Ectodermal cell (in vitro differentiated cells): ENCODE measurements at regions not wholly inside any gene's neighbourhood (a gene's known extent, or its start where the extent isn't known, plus 50 kb on each side); places are given as distances from the start of the nearest gene placed in this dataset.

Experiments used
- H3K27ac ChIP-seq: 2 replicates; pipeline ENCODE4 v1.7.0; 2013; ENCODE audit warnings: mild to moderate bottlenecking, low read depth, low read length; ENCODE audit not compliant: insufficient read depth, poor library complexity, severe bottlenecking
- H3K27me3 ChIP-seq: 2 replicates; pipeline ENCODE4 v1.7.0; 2013; ENCODE audit warnings: mild to moderate bottlenecking, low read length; ENCODE audit not compliant: insufficient read depth, control insufficient read depth, poor library complexity, severe bottlenecking
- H3K36me3 ChIP-seq: one replicate; pipeline ENCODE4 v1.7.0; 2013; ENCODE audit warnings: low read length; ENCODE audit not compliant: control insufficient read depth, insufficient read depth
- H3K4me1 ChIP-seq: one replicate; pipeline ENCODE4 v1.7.0; 2013; ENCODE audit warnings: low read length; ENCODE audit not compliant: control insufficient read depth, insufficient read depth
- H3K4me3 ChIP-seq: 2 replicates; pipeline ENCODE4 v1.7.0; 2013; ENCODE audit warnings: low read depth, low read length, control low read depth; ENCODE audit not compliant: insufficient read depth
- H3K9me3 ChIP-seq: 2 replicates; pipeline ENCODE4 v1.7.0; 2013; ENCODE audit warnings: mild to moderate bottlenecking, low read length, moderate library complexity; ENCODE audit not compliant: control insufficient read depth
- WGBS, 2 experiments: methylation state at CpG; one replicate each; pipeline ENCODE4 v1.1.7; 2013; ENCODE audit warnings: missing lambda C conversion rate in 2 of 2; 5-methylcytosine and 5-hydroxymethylcytosine counted together

DNA sequence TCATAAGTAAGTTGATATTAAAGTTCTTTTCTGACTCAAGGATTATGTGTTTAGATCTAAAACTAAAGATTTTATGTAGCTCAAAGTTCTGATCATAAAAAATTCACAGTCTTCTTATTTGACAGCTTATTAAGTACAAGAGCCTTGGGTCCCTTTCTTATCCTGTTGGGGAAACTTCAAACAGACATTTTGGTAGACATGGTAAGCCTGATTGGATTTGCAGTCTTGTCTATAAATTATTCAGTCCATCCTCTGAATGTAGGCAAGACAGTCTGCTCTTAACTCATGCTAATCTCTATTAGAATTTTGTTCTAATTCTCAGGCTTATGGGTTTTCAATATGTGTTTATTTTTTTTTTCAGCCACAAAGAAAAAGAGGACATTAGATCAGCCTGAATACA lies 1718.7 kb upstream of the SLC10A2 start:
- no peaks in the 10 kb centered on the region for H3K36me3 ChIP-seq
- no peaks in the 10 kb centered on the region for H3K9me3 ChIP-seq
- peaks cover 5% of the 10 kb centered on the region for H3K4me1 ChIP-seq
- no peak overlapping the region for H3K4me3 ChIP-seq
- H3K27me3 ChIP-seq: no peaks in the 10 kb centered on the region
- H3K27ac ChIP-seq: no peak overlapping the region

DNA sequence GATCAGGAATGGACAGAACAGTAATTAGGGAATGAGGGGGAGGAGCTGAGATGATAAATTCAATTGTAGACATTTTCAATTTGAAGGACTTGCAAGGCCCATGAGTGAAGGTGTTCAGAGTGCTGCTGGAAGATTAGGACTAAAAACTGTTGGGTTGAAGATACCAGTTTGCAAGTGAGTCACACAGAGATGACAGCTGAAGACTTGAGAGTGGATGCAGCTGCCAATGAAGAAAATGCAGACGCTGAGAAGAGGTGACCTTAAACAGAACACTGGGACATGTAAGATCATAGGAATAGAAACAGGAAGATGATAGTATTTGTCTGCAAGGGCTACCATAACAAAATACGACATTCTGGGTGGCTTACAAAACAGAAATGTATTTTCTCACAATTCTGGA lies 1716.5 kb upstream of the SLC10A2 start:
- no peaks in the 10 kb centered on the region for H3K27me3 ChIP-seq

DNA sequence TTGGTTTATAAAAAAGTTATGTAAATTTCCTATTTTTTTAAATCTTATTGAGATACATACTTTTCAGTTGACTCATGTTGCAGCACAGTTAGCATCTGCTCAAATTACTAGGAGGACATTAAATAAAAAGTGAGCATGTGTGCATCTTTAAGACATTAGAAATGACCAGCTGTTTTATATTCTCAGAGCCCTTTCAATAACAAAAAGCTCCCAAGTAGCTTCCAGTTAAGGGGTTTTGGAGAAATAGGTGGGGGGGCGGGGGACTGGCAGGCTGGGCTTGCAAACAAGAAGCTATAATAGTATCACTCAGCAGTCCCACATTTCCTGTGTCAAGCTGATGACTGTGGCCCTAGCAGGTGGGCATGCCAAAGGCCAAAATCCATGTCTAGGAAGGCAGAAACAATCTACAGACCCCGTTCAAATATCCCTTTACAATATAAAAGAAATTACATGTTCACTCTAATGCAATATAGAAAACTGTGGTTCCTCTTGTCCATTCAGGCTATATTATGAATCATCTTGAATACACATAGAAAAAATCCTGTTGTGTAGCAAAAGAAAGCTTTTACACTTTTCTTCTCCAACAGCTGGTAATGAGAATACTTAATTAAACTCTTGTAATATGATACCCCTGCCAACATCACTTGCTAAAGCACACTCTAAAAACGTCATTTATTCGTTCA lies 1713.2 kb upstream of the SLC10A2 start:
- Histone ChIP-seq H3K27me3 (no peaks in the 10 kb centered on the region), H3K9me3 (no peaks in the 10 kb centered on the region), H3K36me3 (no peaks in the 10 kb centered on the region), H3K4me3 (no peak overlapping the region), H3K27ac (no peak overlapping the region), H3K4me1 (peaks cover 16% of the 10 kb centered on the region)
- 21 to 37% methylated on average over 4 of the region's 4 CpGs for WGBS, 2 experiments

More for the DNA sequence above, 1716.5 kb upstream of the SLC10A2 start:
- no peaks in the 10 kb centered on the region for H3K36me3 ChIP-seq
- WGBS, 2 experiments: 60 to 76% methylated on average over 2 of the region's 2 CpGs
- H3K4me1 ChIP-seq: peaks cover 16% of the 10 kb centered on the region
- no peak overlapping the region for H3K4me3 ChIP-seq
- H3K9me3 ChIP-seq: no peaks in the 10 kb centered on the region
- H3K27ac ChIP-seq: no peak overlapping the region

- H3K27me3 ChIP-seq: no peaks in the 10 kb centered on the region
- 51 to 67% methylated on average over 2 of the region's 2 CpGs for WGBS, 2 experiments
- no peaks in the 10 kb centered on the region for H3K36me3 ChIP-seq
- H3K4me3 ChIP-seq: no peak overlapping the region
- no peaks in the 10 kb centered on the region for H3K4me1 ChIP-seq
- no peak overlapping the region for H3K27ac ChIP-seq
- no peaks in the 10 kb centered on the region for H3K9me3 ChIP-seq
These were observed 1707.6 kb upstream of the SLC10A2 start for GRCh38 chr13:104773775-104774174.

GRCh38 chr13:104769545-104769944 lies 1703.3 kb upstream of the SLC10A2 start:
- no peak overlapping the region for H3K4me3 ChIP-seq
- no peaks in the 10 kb centered on the region for H3K27me3 ChIP-seq
- no peaks in the 10 kb centered on the region for H3K9me3 ChIP-seq
- 67 to 71% methylated on average over 4 of the region's 4 CpGs for WGBS, 2 experiments
- H3K36me3 ChIP-seq: no peaks in the 10 kb centered on the region
- H3K27ac ChIP-seq: no peak overlapping the region
- no peaks in the 10 kb centered on the region for H3K4me1 ChIP-seq

- Histone ChIP-seq H3K9me3 (no peaks in the 10 kb centered on the region), H3K4me1 (no peaks in the 10 kb centered on the region), H3K27me3 (no peaks in the 10 kb centered on the region), H3K4me3 (no peak overlapping the region), H3K27ac (no peak overlapping the region), H3K36me3 (no peaks in the 10 kb centered on the region)
These were observed 1700.1 kb upstream of the SLC10A2 start for GRCh38 chr13:104766319-104766718.

GRCh38 chr13:104764600-104764999 lies 1698.4 kb upstream of the SLC10A2 start:
- 92 to 99% methylated on average over 2 to 3 of the region's 4 CpGs for WGBS, 2 experiments
- Histone ChIP-seq H3K27me3 (no peaks in the 10 kb centered on the region), H3K4me3 (no peak overlapping the region), H3K27ac (no peak overlapping the region), H3K9me3 (no peaks in the 10 kb centered on the region), H3K36me3 (no peaks in the 10 kb centered on the region), H3K4me1 (no peaks in the 10 kb centered on the region)

DNA sequence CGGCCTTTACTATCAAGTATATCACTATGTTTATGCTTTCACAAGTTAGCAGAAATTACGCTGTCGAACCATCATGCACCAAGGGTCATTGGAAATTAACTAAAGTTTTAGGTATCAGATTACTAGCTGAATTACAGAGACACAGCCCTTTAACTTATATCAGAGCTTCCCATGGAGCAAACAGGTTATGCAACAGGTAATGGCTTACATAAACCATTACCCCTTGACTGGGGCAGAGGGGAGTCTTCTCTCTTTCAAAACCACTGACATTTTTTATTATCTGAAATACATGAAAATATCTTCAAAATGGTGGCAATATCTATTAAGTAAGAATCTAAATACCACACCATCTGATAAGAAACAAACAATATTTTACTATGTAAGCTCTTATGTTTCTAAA lies 1692.9 kb upstream of the SLC10A2 start:
- Histone ChIP-seq H3K9me3 (no peaks in the 10 kb centered on the region), H3K36me3 (no peaks in the 10 kb centered on the region), H3K27ac (no peak overlapping the region), H3K4me1 (no peaks in the 10 kb centered on the region), H3K4me3 (no peak overlapping the region), H3K27me3 (no peaks in the 10 kb centered on the region)
- WGBS, 2 experiments: 89 to 99% methylated on average over 1 to 3 of the region's 3 CpGs

- no peak overlapping the region for H3K27ac ChIP-seq
- no peaks in the 10 kb centered on the region for H3K36me3 ChIP-seq
- H3K4me3 ChIP-seq: no peak overlapping the region
- no peaks in the 10 kb centered on the region for H3K4me1 ChIP-seq
- 92 to 94% methylated on average over 3 of the region's 3 CpGs for WGBS, 2 experiments
- no peaks in the 10 kb centered on the region for H3K9me3 ChIP-seq
- H3K27me3 ChIP-seq: no peaks in the 10 kb centered on the region
These were observed 1691.5 kb upstream of the SLC10A2 start for GRCh38 chr13:104757712-104758111.

DNA sequence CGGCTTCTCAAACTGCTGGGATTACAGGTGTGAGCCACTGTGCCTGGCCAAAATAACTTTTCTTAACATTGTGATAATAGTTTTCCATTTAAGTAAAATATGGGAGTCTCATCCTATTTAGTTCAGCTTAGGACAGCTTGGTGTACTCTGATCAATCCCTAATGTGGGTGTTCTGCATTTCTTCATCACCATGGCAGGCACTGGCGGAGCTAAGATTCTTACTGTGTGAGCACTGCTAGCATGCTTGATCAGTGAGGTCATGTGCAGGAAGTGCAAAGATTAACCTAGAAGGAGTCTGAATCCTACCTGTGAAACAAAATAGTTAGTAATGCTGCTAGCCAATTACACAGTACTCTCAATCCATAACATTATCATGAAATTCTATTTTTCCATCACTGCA lies 1684.2 kb upstream of the SLC10A2 start:
- no peaks in the 10 kb centered on the region for H3K27me3 ChIP-seq
- H3K4me1 ChIP-seq: no peaks in the 10 kb centered on the region
- H3K4me3 ChIP-seq: no peak overlapping the region
- H3K36me3 ChIP-seq: no peaks in the 10 kb centered on the region
- no peaks in the 10 kb centered on the region for H3K9me3 ChIP-seq
- no peak overlapping the region for H3K27ac ChIP-seq
- WGBS, 2 experiments: 93 to 94% methylated on average over 2 of the region's 2 CpGs
